ENCODE measurements at regions not wholly inside any gene's neighbourhood (a gene's known extent, or its start where the extent isn't known, plus 50 kb on each side); places are given as distances from the start of the nearest gene placed in this dataset.
"Not testable (repeated sequence)": the region's sequence is repeated elsewhere in the genome, so short reads cannot be mapped to it uniquely, and the experiment has no call there.

DNA sequence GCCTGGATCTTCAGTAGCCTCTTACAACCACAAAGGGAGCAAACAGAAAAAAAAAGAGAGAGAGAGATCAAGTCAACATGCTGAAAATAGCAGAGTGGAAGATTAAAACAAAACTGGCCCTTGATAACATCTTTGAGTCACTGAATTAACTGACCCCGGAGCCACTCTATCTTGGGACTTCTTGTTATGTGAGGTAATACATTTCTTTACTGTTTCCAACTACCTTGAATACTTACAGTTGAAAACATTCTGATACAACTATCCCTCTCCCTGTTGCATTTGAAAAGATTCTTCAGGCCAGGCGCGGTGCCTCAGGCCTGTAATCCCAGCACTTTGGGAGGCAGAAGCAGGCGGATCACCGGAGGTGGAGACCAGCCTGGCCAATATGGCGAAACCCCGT is 208.1 kb downstream of the MEMO1 start:
- Histone ChIP-seq H2AFZ (ENCODE audit: low read depth, low read length) (no peak overlapping the region), H3K36me3 (ENCODE audit: insufficient read depth, low read length) (no peaks in the 10 kb centered on the region), H3K79me2 (ENCODE audit: insufficient read depth, low read length) (no peaks in the 10 kb centered on the region), H3K4me3 (ENCODE audit: insufficient read depth, low read depth, low read length) (no peak overlapping the region), H4K20me1 (ENCODE audit: insufficient read depth, low read length) (no peaks in the 10 kb centered on the region), H3K27ac (ENCODE audit: low read depth, low read length) (no peak overlapping the region), H3K9me3 (ENCODE audit: insufficient read depth, low read depth, low read length) (no peaks in the 10 kb centered on the region), H3K4me2 (ENCODE audit: low read length) (no peak overlapping the region), H3K9ac (ENCODE audit: low read length) (no peak overlapping the region), H3K27me3 (ENCODE audit: insufficient read depth, low read length) (no peaks in the 10 kb centered on the region), H3K4me1 (ENCODE audit: insufficient read depth, low read length) (no peaks in the 10 kb centered on the region)
- H3K4me3 Mint-ChIP-seq (ENCODE audit: unreplicated experiment), result no peak overlapping the region
- no peak for TF ChIP-seq EZH2 (IDR thresholded peaks at IDR 0.05; ENCODE audit: insufficient read depth, low read length)
- TF ChIP-seq, protein P1, sequence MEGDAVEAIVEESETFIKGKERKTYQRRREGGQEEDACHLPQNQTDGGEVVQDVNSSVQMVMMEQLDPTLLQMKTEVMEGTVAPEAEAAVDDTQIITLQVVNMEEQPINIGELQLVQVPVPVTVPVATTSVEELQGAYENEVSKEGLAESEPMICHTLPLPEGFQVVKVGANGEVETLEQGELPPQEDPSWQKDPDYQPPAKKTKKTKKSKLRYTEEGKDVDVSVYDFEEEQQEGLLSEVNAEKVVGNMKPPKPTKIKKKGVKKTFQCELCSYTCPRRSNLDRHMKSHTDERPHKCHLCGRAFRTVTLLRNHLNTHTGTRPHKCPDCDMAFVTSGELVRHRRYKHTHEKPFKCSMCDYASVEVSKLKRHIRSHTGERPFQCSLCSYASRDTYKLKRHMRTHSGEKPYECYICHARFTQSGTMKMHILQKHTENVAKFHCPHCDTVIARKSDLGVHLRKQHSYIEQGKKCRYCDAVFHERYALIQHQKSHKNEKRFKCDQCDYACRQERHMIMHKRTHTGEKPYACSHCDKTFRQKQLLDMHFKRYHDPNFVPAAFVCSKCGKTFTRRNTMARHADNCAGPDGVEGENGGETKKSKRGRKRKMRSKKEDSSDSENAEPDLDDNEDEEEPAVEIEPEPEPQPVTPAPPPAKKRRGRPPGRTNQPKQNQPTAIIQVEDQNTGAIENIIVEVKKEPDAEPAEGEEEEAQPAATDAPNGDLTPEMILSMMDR (IDR thresholded peaks at IDR 0.05; ENCODE audit: insufficient read depth, low read depth, low read length), result no peak
- no peaks in the 10 kb centered on the region for H3K4me1 Mint-ChIP-seq (ENCODE audit: low read depth, unreplicated experiment)
- DNase-seq (ENCODE audit: low read depth) (no peak), FAIRE-seq (no peak)
- no peak overlapping the region for H3K27ac Mint-ChIP-seq (ENCODE audit: unreplicated experiment)
- H3K27me3 Mint-ChIP-seq (ENCODE audit: low read depth, unreplicated experiment), result no peaks in the 10 kb centered on the region
- peaks cover 10% of the 10 kb centered on the region for H3K9me3 Mint-ChIP-seq (ENCODE audit: unreplicated experiment)
- no peaks in the 10 kb centered on the region for H3K36me3 Mint-ChIP-seq (ENCODE audit: low read depth, unreplicated experiment)

- peaks cover 16% of the 10 kb centered on the region for H3K9me3 Mint-ChIP-seq (ENCODE audit: unreplicated experiment)
- not testable (repeated sequence) for H4K20me1 ChIP-seq (ENCODE audit: insufficient read depth, low read length); H3K4me2 ChIP-seq (ENCODE audit: low read length); H3K36me3 Mint-ChIP-seq (ENCODE audit: low read depth, unreplicated experiment); DNase-seq (ENCODE audit: low read depth); H3K9me3 ChIP-seq (ENCODE audit: insufficient read depth, low read depth, low read length); H3K27me3 ChIP-seq (ENCODE audit: insufficient read depth, low read length); H3K9ac ChIP-seq (ENCODE audit: low read length); H3K27ac Mint-ChIP-seq (ENCODE audit: unreplicated experiment); FAIRE-seq; H3K79me2 ChIP-seq (ENCODE audit: insufficient read depth, low read length); H3K4me1 ChIP-seq (ENCODE audit: insufficient read depth, low read length); H2AFZ ChIP-seq (ENCODE audit: low read depth, low read length); H3K4me3 ChIP-seq (ENCODE audit: insufficient read depth, low read depth, low read length); H3K36me3 ChIP-seq (ENCODE audit: insufficient read depth, low read length); H3K27me3 Mint-ChIP-seq (ENCODE audit: low read depth, unreplicated experiment); H3K4me1 Mint-ChIP-seq (ENCODE audit: low read depth, unreplicated experiment); H3K4me3 Mint-ChIP-seq (ENCODE audit: unreplicated experiment); H3K27ac ChIP-seq (ENCODE audit: low read depth, low read length)
Measured at GRCh38 chr2:31799282-31799681, 211.5 kb downstream of the MEMO1 start.

DNA sequence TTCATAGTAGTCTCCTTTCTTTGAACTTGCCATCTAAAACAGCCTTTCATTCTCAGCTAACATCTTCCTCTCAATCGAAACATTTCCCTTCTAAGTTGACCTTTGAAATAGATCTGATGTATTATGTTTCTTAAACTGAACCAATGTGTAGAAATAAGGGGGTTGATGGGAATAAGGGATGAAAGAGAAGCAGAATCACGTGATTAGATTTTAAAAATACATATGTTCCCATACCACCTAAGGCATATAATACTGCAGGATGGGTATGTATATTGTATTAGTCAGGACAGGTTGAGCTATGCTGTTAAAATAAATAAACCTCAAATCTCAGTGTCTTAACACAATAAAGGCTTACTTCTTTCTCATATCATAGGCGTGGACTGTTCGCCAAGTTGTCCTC is 207.5 kb upstream of the SRD5A2 start:
- Histone ChIP-seq H2AFZ (ENCODE audit: low read depth, low read length) (no peak overlapping the region), H3K36me3 (ENCODE audit: insufficient read depth, low read length) (no peaks in the 10 kb centered on the region), H3K27ac (ENCODE audit: low read depth, low read length) (no peak overlapping the region), H3K9ac (ENCODE audit: low read length) (no peak overlapping the region), H3K9me3 (ENCODE audit: insufficient read depth, low read depth, low read length) (no peaks in the 10 kb centered on the region), H3K4me2 (ENCODE audit: low read length) (no peak overlapping the region), H3K79me2 (ENCODE audit: insufficient read depth, low read length) (no peaks in the 10 kb centered on the region), H3K4me1 (ENCODE audit: insufficient read depth, low read length) (no peaks in the 10 kb centered on the region), H3K4me3 (ENCODE audit: insufficient read depth, low read depth, low read length) (no peak overlapping the region), H4K20me1 (ENCODE audit: insufficient read depth, low read length) (no peaks in the 10 kb centered on the region), H3K27me3 (ENCODE audit: insufficient read depth, low read length) (no peaks in the 10 kb centered on the region)
- H3K36me3 Mint-ChIP-seq (ENCODE audit: low read depth, unreplicated experiment), result no peaks in the 10 kb centered on the region
- no peak for DNase-seq (ENCODE audit: low read depth)
- no peak overlapping the region for H3K4me3 Mint-ChIP-seq (ENCODE audit: unreplicated experiment)
- H3K4me1 Mint-ChIP-seq (ENCODE audit: low read depth, unreplicated experiment), result no peaks in the 10 kb centered on the region
- no peaks in the 10 kb centered on the region for H3K27me3 Mint-ChIP-seq (ENCODE audit: low read depth, unreplicated experiment)
- no peak for FAIRE-seq
- TF ChIP-seq, protein P1 (IDR thresholded peaks at IDR 0.05; ENCODE audit: insufficient read depth, low read depth, low read length), result no peak
- no peak for TF ChIP-seq EZH2 (IDR thresholded peaks at IDR 0.05; ENCODE audit: insufficient read depth, low read length)
- H3K27ac Mint-ChIP-seq (ENCODE audit: unreplicated experiment), result no peak overlapping the region
- no peaks in the 10 kb centered on the region for H3K9me3 Mint-ChIP-seq (ENCODE audit: unreplicated experiment)
